ENCODE measurements at regions not wholly inside any gene's neighbourhood (a gene's known extent, or its start where the extent isn't known, plus 50 kb on each side); places are given as distances from the start of the nearest gene placed in this dataset.
"Not testable (repeated sequence)": the region's sequence is repeated elsewhere in the genome, so short reads cannot be mapped to it uniquely, and the experiment has no call there.

GRCh38 chr9:64014386-64015091 lies 1270.5 kb downstream of the FOXD4L5 start:
- H3K4me1 Mint-ChIP-seq; DNase-seq; intact Hi-C loops (cut with DNase I, micrococcal nuclease); POLR2A ChIA-PET; CTCF ChIA-PET; H3K27me3 Mint-ChIP-seq; H3K9me3 Mint-ChIP-seq (ENCODE audit: low read depth); H3K4me3 Mint-ChIP-seq; H3K36me3 Mint-ChIP-seq (ENCODE audit: low read depth); H3K27ac Mint-ChIP-seq; ATAC-seq: not testable (repeated sequence)

DNA sequence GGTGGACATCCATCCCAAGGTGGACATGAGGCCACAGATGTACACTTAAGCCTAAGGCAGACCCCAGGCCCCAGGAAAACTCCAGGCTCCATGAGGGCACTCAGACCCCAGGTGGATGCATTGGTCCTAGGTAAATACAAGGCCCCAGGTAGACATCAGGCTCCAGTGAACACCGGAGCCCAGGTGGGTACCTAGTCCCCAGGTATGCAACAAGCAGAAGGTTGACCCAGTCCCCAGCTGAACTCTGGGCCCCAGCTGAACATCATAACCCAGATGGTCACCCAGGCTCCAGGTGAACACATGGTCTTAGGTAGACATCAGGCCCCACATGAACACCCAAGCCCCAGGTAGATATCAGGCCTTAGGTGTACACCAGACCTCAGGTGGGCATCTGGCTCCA lies 1271.9 kb downstream of the FOXD4L5 start:
- ATAC-seq; H3K4me3 Mint-ChIP-seq; CTCF ChIA-PET; DNase-seq; intact Hi-C loops (cut with DNase I, micrococcal nuclease); H3K9me3 Mint-ChIP-seq (ENCODE audit: low read depth); H3K27me3 Mint-ChIP-seq; POLR2A ChIA-PET; H3K4me1 Mint-ChIP-seq; H3K27ac Mint-ChIP-seq; H3K36me3 Mint-ChIP-seq (ENCODE audit: low read depth): not testable (repeated sequence)

DNA sequence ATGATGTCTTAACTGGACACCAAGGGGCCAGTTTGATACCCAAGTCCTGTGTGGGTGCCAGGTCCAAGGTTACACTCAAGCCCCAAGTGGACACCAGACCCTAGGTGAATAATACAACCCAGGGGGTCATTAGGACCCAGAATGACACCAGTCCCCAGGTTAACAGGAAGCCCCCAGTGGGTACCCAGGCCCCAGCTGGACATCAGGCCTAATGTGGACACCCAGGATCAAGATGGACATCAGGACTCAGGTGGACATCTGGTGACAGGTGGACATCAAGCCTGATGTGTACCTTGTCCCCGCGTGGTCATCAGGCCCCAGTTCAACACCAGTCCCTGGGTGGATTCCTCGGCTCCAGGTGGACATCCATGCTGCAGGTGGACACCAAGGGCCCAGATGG lies 1273.0 kb downstream of the FOXD4L5 start:
- H3K4me1 Mint-ChIP-seq; H3K4me3 Mint-ChIP-seq; ATAC-seq; CTCF ChIA-PET; H3K9me3 Mint-ChIP-seq (ENCODE audit: low read depth); H3K27ac Mint-ChIP-seq; POLR2A ChIA-PET; DNase-seq; H3K27me3 Mint-ChIP-seq; H3K36me3 Mint-ChIP-seq (ENCODE audit: low read depth); intact Hi-C loops (cut with DNase I, micrococcal nuclease): not testable (repeated sequence)

GRCh38 chr9:63979741-63980140 lies 1305.3 kb downstream of the FOXD4L5 start:
- CTCF ChIA-PET; H3K27me3 Mint-ChIP-seq; H3K9me3 Mint-ChIP-seq (ENCODE audit: low read depth); H3K4me1 Mint-ChIP-seq; POLR2A ChIA-PET; intact Hi-C loops (cut with DNase I, micrococcal nuclease); H3K36me3 Mint-ChIP-seq (ENCODE audit: low read depth); H3K4me3 Mint-ChIP-seq; H3K27ac Mint-ChIP-seq; ATAC-seq; DNase-seq: not testable (repeated sequence)
